ENCODE measurements at regions not wholly inside any gene's neighbourhood (a gene's known extent, or its start where the extent isn't known, plus 50 kb on each side); places are given as distances from the start of the nearest gene placed in this dataset.
"Not testable (repeated sequence)": the region's sequence is repeated elsewhere in the genome, so short reads cannot be mapped to it uniquely, and the experiment has no call there.

GRCh38 chr2:133843091-133843490 lies 274.8 kb upstream of the NCKAP5 start:
- peak; percentile 19 for DNase-seq

- peak; percentile 30 for DNase-seq
Measured at GRCh38 chr2:133843551-133843950, 275.3 kb upstream of the NCKAP5 start.

GRCh38 chr2:133844214-133844892 lies 276.1 kb upstream of the NCKAP5 start:
- DNase-seq = peak; percentile 76

- DNase-seq = no peak
Measured at GRCh38 chr2:133846476-133846875, 278.2 kb upstream of the NCKAP5 start.

GRCh38 chr2:133847591-133847990 lies 279.3 kb upstream of the NCKAP5 start:
- no peak for DNase-seq

GRCh38 chr2:133848111-133848649 lies 279.9 kb upstream of the NCKAP5 start:
- no peak for DNase-seq

GRCh38 chr2:133849341-133849740 lies 281.1 kb upstream of the NCKAP5 start:
- no peak for DNase-seq

GRCh38 chr2:133854603-133855200 lies 286.4 kb upstream of the NCKAP5 start:
- DNase-seq = no peak

- no peak for DNase-seq
Measured at GRCh38 chr2:133855526-133855925, 287.3 kb upstream of the NCKAP5 start.

GRCh38 chr2:133856678-133857077 lies 288.4 kb upstream of the NCKAP5 start:
- DNase-seq = no peak

- no peak for DNase-seq
Measured at GRCh38 chr2:133859578-133859977, 291.3 kb upstream of the NCKAP5 start.

GRCh38 chr2:133862400-133862977 lies 294.2 kb upstream of the NCKAP5 start:
- DNase-seq = no peak

- DNase-seq = no peak
Measured at GRCh38 chr2:133863106-133863800, 295.0 kb upstream of the NCKAP5 start.

- DNase-seq = no peak
Measured at GRCh38 chr2:133865141-133865540, 296.9 kb upstream of the NCKAP5 start.

- no peak for DNase-seq
Measured at GRCh38 chr2:133867166-133867565, 298.9 kb upstream of the NCKAP5 start.

- DNase-seq = no peak
Measured at GRCh38 chr2:133871545-133872209, 303.4 kb upstream of the NCKAP5 start.

GRCh38 chr2:133878326-133878725 lies 310.1 kb upstream of the NCKAP5 start:
- no peak for DNase-seq

- DNase-seq = no peak
Measured at GRCh38 chr2:133879703-133880102, 311.4 kb upstream of the NCKAP5 start.

GRCh38 chr2:133882159-133882558 lies 313.9 kb upstream of the NCKAP5 start:
- not testable (repeated sequence) for DNase-seq

- no peak for DNase-seq
Measured at GRCh38 chr2:133884739-133885381, 316.6 kb upstream of the NCKAP5 start.

- DNase-seq = no peak
Measured at GRCh38 chr2:133885847-133886246, 317.6 kb upstream of the NCKAP5 start.
